HCT116 (cell line): ENCODE measurements at regions not wholly inside any gene's neighbourhood (a gene's known extent, or its start where the extent isn't known, plus 50 kb on each side); places are given as distances from the start of the nearest gene placed in this dataset.

Experiments used
- ATAC-seq: fragments of 200-7000 bp; cut with Tn5 transposase; 2 replicates; pipeline ENCODE4 v1.9.1; 2020; ENCODE audit warnings: mild to moderate bottlenecking, moderate library complexity
- BruUV-seq: library from RNA; stranded (reverse); fragments of 400-500 nt; replicated peaks from 2 replicates; lab custom pipeline; 2021; lab: Mats Ljungman, UMichigan
- CTCF ChIA-PET: fragments of 300-600 bp; sonication (Branson Sonifier 250); formaldehyde crosslinking; loops from one replicate; lab custom pipeline; 2021; ENCODE audit warnings: antibody characterized with exemption; lab: Charles Lee
- POLR2A ChIA-PET: fragments of 300-600, 350-600 bp; sonication (Branson Sonifier 250); formaldehyde crosslinking; loops from one replicate; lab custom pipeline; 2021; ENCODE audit warnings: antibody characterized with exemption; lab: Charles Lee
- RAD21 ChIA-PET, 2 experiments: fragments of 300-600 bp; sonication (Branson Sonifier 250); formaldehyde crosslinking; loops; one replicate each; lab custom pipeline; 2023; ENCODE audit warnings: low total read pairs in 2 of 2; ENCODE audit not compliant: uncharacterized antibody in 2 of 2, unreplicated experiment in 2 of 2, low non-redundant PET in 1 of 2; lab: Charles Lee
- DNase-seq: peaks from one replicate; pipeline ENCODE4 v3.0.0-alpha.2; 2010; ENCODE audit warnings: low read depth, low spot score
- H2AFZ ChIP-seq: fragments of 200-600 bp; shearing (Covaris generic), sonication (generic); 2 replicates; pipeline ENCODE4 v1.6.1; 2017; ENCODE audit warnings: low read depth, mixed run types, mixed read lengths, antibody characterized with exemption, low read length; ENCODE audit not compliant: poor library complexity, severe bottlenecking
- H3K27ac ChIP-seq: 2 replicates; pipeline ENCODE4 v1.5.1; 2012; ENCODE audit warnings: low read depth, low read length
- H3K27me3 ChIP-seq: fragments of 200-600 bp; sonication (generic); 2 replicates; pipeline ENCODE4 v1.6.1; 2016; ENCODE audit warnings: mixed run types, low read length, mixed read lengths; ENCODE audit not compliant: insufficient read depth
- H3K36me3 ChIP-seq, 2 experiments: fragments of 200-500 bp in 1 of 2; fragments of 200-600 bp in 1 of 2; sonication (Bioruptor generic) in 1 of 2; sonication (generic) in 1 of 2; 2 replicates each; pipeline versions ENCODE4 v1.5.1 to v1.6.1; 2014 to 2016; ENCODE audit warnings: low read length in 2 of 2, inconsistent platforms in 1 of 2, mixed read lengths in 1 of 2, mixed run types in 1 of 2; ENCODE audit not compliant: insufficient read depth in 2 of 2, control insufficient read depth in 1 of 2
- H3K4me1 ChIP-seq, 2 experiments: fragments of 200-600 bp in 1 of 2; sonication (generic) in 1 of 2; 2 replicates each; pipeline versions ENCODE4 v1.5.1 to v1.6.1; 2012 to 2017; ENCODE audit warnings: low read length in 2 of 2, inconsistent platforms in 1 of 2, mild to moderate bottlenecking in 1 of 2, mixed read lengths in 1 of 2, mixed run types in 1 of 2, moderate library complexity in 1 of 2; ENCODE audit not compliant: insufficient read depth in 2 of 2, control insufficient read depth in 1 of 2
- H3K4me2 ChIP-seq: fragments of 200-600 bp; sonication (generic); 2 replicates; pipeline ENCODE4 v1.6.1; 2017; ENCODE audit warnings: mixed run types, low read length, mixed read lengths
- H3K4me3 ChIP-seq, 2 experiments: fragments of 200-600 bp in 1 of 2; sonication (generic) in 1 of 2; replicated peaks in 1 of 2; 2 replicates each; pipeline ENCODE4 v1.5.1; 2011 to 2016; ENCODE audit warnings: low read length in 2 of 2, control low read depth in 1 of 2, low read depth in 1 of 2, mild to moderate bottlenecking in 1 of 2, mixed read lengths in 1 of 2, mixed run types in 1 of 2
- H3K79me2 ChIP-seq: fragments of 200-600 bp; sonication (generic); 2 replicates; pipeline ENCODE4 v1.6.1; 2017; ENCODE audit warnings: mild to moderate bottlenecking, mixed run types, low read length, moderate library complexity, mixed read lengths; ENCODE audit not compliant: insufficient read depth
- H3K9ac ChIP-seq: fragments of 200-600 bp; sonication (generic); 2 replicates; pipeline ENCODE4 v1.6.1; 2016; ENCODE audit warnings: low read length, mixed read lengths
- H3K9me2 ChIP-seq: fragments of 200-600 bp; sonication (generic), shearing (Covaris generic); 2 replicates; pipeline ENCODE4 v1.6.1; 2017; ENCODE audit warnings: mixed run types, mild to moderate bottlenecking, moderate library complexity; ENCODE audit not compliant: insufficient read depth
- H3K9me3 ChIP-seq, 2 experiments: fragments of 200-500 bp in 1 of 2; fragments of 200-600 bp in 1 of 2; sonication (Bioruptor generic) in 1 of 2; sonication (generic) in 1 of 2; 2 replicates each; pipeline ENCODE4 v1.6.1; 2014 to 2017; ENCODE audit warnings: low read length in 2 of 2, mixed read lengths in 2 of 2, inconsistent platforms in 1 of 2, low read depth in 1 of 2, mild to moderate bottlenecking in 1 of 2, mixed run types in 1 of 2, moderate library complexity in 1 of 2; ENCODE audit not compliant: control insufficient read depth in 1 of 2, insufficient read depth in 1 of 2
- H4K20me1 ChIP-seq: fragments of 200-600 bp; sonication (generic), shearing (Covaris generic); 2 replicates; pipeline ENCODE4 v1.6.1; 2017; ENCODE audit warnings: mixed run types, mild to moderate bottlenecking, moderate library complexity; ENCODE audit not compliant: insufficient read depth
- CBX3 ChIP-seq: IDR thresholded peaks from 2 replicates; pipeline ENCODE4 v1.6.1; 2012; ENCODE audit warnings: low read depth
- CEBPB ChIP-seq: IDR thresholded peaks from 2 replicates; pipeline ENCODE4 v1.6.1; 2012; ENCODE audit warnings: low read depth
- EZH2 ChIP-seq: fragments of 200-600 bp; sonication (generic); IDR thresholded peaks from 2 replicates; pipeline ENCODE4 v1.6.1; 2017; ENCODE audit warnings: antibody characterized with exemption, mixed run types
- EZH2phosphoT487 ChIP-seq: fragments of 200-600 bp; IDR thresholded peaks from 2 replicates; pipeline ENCODE4 v1.6.1; 2018; ENCODE audit warnings: antibody characterized with exemption, borderline replicate concordance
- SRF ChIP-seq: IDR thresholded peaks from 2 replicates; pipeline ENCODE4 v1.6.1; 2012; ENCODE audit warnings: low read depth
- TCF7L2 ChIP-seq: IDR thresholded peaks from 2 replicates; pipeline ENCODE4 v1.7.0; 2011; ENCODE audit warnings: borderline replicate concordance, inconsistent platforms; ENCODE audit not compliant: insufficient read depth, insufficient read length; ENCODE audit errors: extremely low read depth
- ZFX ChIP-seq: fragments of 450-650 bp; IDR thresholded peaks from 2 replicates; pipeline ENCODE4 v1.6.1; 2017
- ZNF274 ChIP-seq: fragments of 200-500 bp; sonication (Bioruptor generic); IDR thresholded peaks from 2 replicates; pipeline ENCODE4 v1.6.1; 2014; ENCODE audit warnings: mild to moderate bottlenecking, low read depth, low read length, inconsistent platforms
- intact Hi-C: fragments of 100-400 bp; cut with micrococcal nuclease; formaldehyde crosslinking; loops from 2 replicates; pipeline ENCODE4 v1.10.0; 2022
- TF ChIP-seq, protein P1 (sequence below): IDR thresholded peaks from 2 replicates; pipeline ENCODE4 v1.6.1; 2012
- TF ChIP-seq, protein P2 (sequence below), 3 experiments: fragments of 200-600 bp in 1 of 3; sonication (generic) in 1 of 3; IDR thresholded peaks in 2 of 3; conservative IDR thresholded peaks in 1 of 3; 2 replicates each; pipeline ENCODE4 v1.5.1; 2012 to 2017; ENCODE audit warnings: low read depth in 2 of 3, low read length in 2 of 3, antibody characterized with exemption in 1 of 3, borderline replicate concordance in 1 of 3, control low read depth in 1 of 3, mild to moderate bottlenecking in 1 of 3, mixed read lengths in 1 of 3, mixed run types in 1 of 3, moderate library complexity in 1 of 3; ENCODE audit not compliant: insufficient read depth in 1 of 3
- TF ChIP-seq, protein P3 (sequence below): IDR thresholded peaks from 2 replicates; pipeline ENCODE4 v1.6.1; 2011; ENCODE audit warnings: mild to moderate bottlenecking, low read length, moderate library complexity; ENCODE audit not compliant: insufficient replicate concordance; ENCODE audit errors: extremely low read depth

DNA sequence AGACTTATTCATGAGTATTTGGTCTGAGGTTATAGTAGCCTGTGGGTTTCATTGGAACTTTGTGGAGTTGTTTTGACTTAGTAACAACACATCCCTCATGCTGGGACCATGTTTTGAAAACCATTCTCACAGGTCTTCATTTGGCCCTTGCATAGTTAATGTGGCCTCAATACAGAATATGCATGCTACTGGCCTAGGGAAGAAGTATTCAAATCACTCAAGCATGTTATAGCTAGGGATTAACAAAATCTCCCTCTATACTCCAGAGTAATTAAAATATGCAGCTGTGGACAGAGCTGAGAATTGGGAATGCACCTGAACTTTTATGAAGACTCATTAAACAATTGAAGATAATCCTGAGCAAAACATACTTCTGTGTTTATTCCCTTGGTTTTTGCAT lies 325.5 kb upstream of the CHAC2 start:
- intact Hi-C loops = no loop called here
- ChIA-PET POLR2A (no interaction called here), CTCF (interaction anchor here (1.4 kb wide), 1 partner anchor 19 kb away, joined by 4 read pairs; no protein-coding TSS in a partner anchor), RAD21 (no interaction called here)
- Histone ChIP-seq H4K20me1 (no peaks in the 10 kb centered on the region), H3K9me3 (no peaks in the 10 kb centered on the region), H2AFZ (peak overlapping the region; percentile 66), H3K4me1 (peaks cover 10 to 18% of the 10 kb centered on the region in 2 experiments), H3K36me3 (no peaks in the 10 kb centered on the region), H3K27me3 (no peaks in the 10 kb centered on the region), H3K79me2 (no peaks in the 10 kb centered on the region), H3K27ac (no peak overlapping the region), H3K4me2 (no peak overlapping the region), H3K9ac (no peak overlapping the region), H3K4me3 (no peak overlapping the region), H3K9me2 (no peaks in the 10 kb centered on the region)
- DNase-seq (no peak), ATAC-seq (no peak)
- no peak for TF ChIP-seq ZFX
- TF ChIP-seq, protein P1, sequence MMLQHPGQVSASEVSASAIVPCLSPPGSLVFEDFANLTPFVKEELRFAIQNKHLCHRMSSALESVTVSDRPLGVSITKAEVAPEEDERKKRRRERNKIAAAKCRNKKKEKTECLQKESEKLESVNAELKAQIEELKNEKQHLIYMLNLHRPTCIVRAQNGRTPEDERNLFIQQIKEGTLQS = no peak
- no TSS peak for BruUV-seq

DNA sequence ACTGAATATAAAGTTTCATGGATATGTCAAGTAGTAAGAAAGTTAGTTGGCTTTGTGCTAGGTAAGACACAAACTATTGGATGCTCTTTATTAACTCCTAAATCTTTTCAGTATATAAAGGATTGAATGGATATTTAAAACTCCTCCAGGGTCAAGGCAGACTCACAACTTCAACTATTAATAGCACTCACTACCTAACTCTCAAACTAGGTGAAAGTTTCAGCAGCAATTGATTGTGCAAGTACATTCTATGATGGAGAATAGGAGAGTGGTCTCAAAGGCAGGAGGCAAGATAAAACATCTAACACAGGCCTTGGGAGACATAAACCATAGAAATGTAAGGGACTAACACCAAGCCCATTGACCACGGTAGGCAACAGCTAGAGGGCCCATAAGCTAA lies 328.9 kb upstream of the CHAC2 start:
- no peaks in the 10 kb centered on the region for H3K79me2 ChIP-seq
- DNase-seq (no peak), ATAC-seq (no peak)
- no peaks in the 10 kb centered on the region for H3K9me2 ChIP-seq
- H3K4me3 ChIP-seq = no peak overlapping the region
- no peak overlapping the region for H3K9ac ChIP-seq
- no peak overlapping the region for H2AFZ ChIP-seq
- ChIA-PET CTCF (interaction anchor here (1.4 kb wide), 1 partner anchor 16 kb away, joined by 5 read pairs; no protein-coding TSS in a partner anchor), POLR2A (no interaction called here), RAD21 (no interaction called here)
- H3K9me3 ChIP-seq = no peaks in the 10 kb centered on the region
- H3K27ac ChIP-seq = no peak overlapping the region
- H3K27me3 ChIP-seq = no peaks in the 10 kb centered on the region
- intact Hi-C loops = no loop called here
- no peaks in the 10 kb centered on the region for H4K20me1 ChIP-seq
- no peak overlapping the region for H3K4me2 ChIP-seq
- BruUV-seq = no TSS peak
- no peaks in the 10 kb centered on the region for H3K36me3 ChIP-seq
- H3K4me1 ChIP-seq = peaks cover 10 to 21% of the 10 kb centered on the region in 2 experiments
- TF ChIP-seq CBX3 (no peak), SRF (no peak), EZH2 (no peak), CEBPB (no peak), ZNF274 (no peak), TCF7L2 (no peak), EZH2phosphoT487 (no peak)
- TF ChIP-seq, protein P2, sequence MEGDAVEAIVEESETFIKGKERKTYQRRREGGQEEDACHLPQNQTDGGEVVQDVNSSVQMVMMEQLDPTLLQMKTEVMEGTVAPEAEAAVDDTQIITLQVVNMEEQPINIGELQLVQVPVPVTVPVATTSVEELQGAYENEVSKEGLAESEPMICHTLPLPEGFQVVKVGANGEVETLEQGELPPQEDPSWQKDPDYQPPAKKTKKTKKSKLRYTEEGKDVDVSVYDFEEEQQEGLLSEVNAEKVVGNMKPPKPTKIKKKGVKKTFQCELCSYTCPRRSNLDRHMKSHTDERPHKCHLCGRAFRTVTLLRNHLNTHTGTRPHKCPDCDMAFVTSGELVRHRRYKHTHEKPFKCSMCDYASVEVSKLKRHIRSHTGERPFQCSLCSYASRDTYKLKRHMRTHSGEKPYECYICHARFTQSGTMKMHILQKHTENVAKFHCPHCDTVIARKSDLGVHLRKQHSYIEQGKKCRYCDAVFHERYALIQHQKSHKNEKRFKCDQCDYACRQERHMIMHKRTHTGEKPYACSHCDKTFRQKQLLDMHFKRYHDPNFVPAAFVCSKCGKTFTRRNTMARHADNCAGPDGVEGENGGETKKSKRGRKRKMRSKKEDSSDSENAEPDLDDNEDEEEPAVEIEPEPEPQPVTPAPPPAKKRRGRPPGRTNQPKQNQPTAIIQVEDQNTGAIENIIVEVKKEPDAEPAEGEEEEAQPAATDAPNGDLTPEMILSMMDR (IDR thresholded peaks at IDR 0.05 in 2 of 3, conservative IDR thresholded peaks at IDR 0.05 in 1 of 3; ENCODE audit: borderline replicate concordance in 1 of 3, insufficient read depth in 1 of 3, low read depth in 2 of 3, low read length in 2 of 3) = no peak
- TF ChIP-seq, protein P3, sequence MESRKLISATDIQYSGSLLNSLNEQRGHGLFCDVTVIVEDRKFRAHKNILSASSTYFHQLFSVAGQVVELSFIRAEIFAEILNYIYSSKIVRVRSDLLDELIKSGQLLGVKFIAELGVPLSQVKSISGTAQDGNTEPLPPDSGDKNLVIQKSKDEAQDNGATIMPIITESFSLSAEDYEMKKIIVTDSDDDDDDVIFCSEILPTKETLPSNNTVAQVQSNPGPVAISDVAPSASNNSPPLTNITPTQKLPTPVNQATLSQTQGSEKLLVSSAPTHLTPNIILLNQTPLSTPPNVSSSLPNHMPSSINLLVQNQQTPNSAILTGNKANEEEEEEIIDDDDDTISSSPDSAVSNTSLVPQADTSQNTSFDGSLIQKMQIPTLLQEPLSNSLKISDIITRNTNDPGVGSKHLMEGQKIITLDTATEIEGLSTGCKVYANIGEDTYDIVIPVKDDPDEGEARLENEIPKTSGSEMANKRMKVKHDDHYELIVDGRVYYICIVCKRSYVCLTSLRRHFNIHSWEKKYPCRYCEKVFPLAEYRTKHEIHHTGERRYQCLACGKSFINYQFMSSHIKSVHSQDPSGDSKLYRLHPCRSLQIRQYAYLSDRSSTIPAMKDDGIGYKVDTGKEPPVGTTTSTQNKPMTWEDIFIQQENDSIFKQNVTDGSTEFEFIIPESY = no peak
- TF ChIP-seq, protein P1 = no peak
